GM12892 (cell line): ENCODE measurements at regions not wholly inside any gene's neighbourhood (a gene's known extent, or its start where the extent isn't known, plus 50 kb on each side); places are given as distances from the start of the nearest gene placed in this dataset.
"Not testable (repeated sequence)": the region's sequence is repeated elsewhere in the genome, so short reads cannot be mapped to it uniquely, and the experiment has no call there.

ENCODE experiments used
- DNase-seq: peaks from one replicate; pipeline ENCODE4 v3.0.0; 2011; ENCODE audit not compliant: insufficient read length
- FAIRE-seq: peaks from 2 replicates; lab custom pipeline; 2011; peaks lifted over from hg19 to GRCh38; lab: Jason Lieb, UNC
- POLR2A ChIP-seq: IDR thresholded peaks from 2 replicates; pipeline ENCODE4 v1.6.1; 2011; ENCODE audit warnings: low read depth, low read length, control low read depth
- POLR2AphosphoS5 ChIP-seq: IDR thresholded peaks from 2 replicates; pipeline ENCODE4 v1.6.1; 2011; ENCODE audit warnings: low read depth, low read length, control low read depth
- TAF1 ChIP-seq: IDR thresholded peaks from 2 replicates; pipeline ENCODE4 v1.6.1; 2011; ENCODE audit warnings: low read depth, mild to moderate bottlenecking, control low read depth, low read length, borderline replicate concordance

GRCh38 chr3:26202169-26202568 is 412.3 kb downstream of the OXSM start:
- DNase-seq (no peak), FAIRE-seq (no peak)
- TF ChIP-seq POLR2AphosphoS5 (no peak), POLR2A (no peak), TAF1 (no peak)

DNA sequence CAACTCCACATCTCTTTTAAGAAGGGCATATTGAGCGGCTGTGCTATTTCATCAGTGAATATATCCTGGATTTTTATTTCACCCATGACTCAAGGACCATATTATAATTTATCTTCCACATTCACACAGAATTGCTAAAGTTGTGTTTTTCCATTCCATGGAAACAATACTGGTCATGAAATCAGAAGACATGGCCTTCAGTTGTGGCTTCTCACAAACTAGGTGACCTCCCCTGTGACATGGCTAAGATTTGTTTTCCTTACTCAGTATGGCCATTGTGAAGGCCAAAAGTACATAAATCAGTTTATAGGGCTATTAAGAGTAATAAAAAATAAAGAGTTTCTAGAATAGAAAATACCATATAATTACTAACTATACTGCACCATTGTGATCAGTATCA is 415.6 kb downstream of the OXSM start:
- DNase-seq, result no peak
- no peak for FAIRE-seq
- no peak for TF ChIP-seq POLR2AphosphoS5
- TF ChIP-seq TAF1, result no peak
- TF ChIP-seq POLR2A, result no peak

DNA sequence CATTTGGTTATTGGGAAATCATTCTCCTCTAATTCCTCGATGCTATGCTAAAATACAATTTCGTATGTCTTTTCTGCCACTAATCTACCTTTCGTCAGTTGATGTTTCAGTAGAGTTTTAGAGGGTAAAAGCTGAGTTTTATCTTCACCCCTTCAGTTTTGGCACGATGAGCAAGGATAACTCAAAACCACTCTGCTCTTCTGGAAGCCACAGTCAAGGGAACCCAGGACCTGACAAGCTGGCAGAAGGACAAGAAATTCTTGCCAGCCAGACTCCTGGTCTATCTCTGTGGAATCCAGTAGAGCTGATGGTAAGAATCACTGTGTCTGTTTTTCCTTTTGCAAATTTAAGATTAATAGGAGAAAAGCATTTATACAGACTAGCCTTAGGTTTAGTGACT is 414.4 kb upstream of the LRRC3B start:
- no peak for DNase-seq
- FAIRE-seq, result no peak
- TF ChIP-seq POLR2A, result no peak
- TF ChIP-seq TAF1, result no peak
- TF ChIP-seq POLR2AphosphoS5, result no peak

DNA sequence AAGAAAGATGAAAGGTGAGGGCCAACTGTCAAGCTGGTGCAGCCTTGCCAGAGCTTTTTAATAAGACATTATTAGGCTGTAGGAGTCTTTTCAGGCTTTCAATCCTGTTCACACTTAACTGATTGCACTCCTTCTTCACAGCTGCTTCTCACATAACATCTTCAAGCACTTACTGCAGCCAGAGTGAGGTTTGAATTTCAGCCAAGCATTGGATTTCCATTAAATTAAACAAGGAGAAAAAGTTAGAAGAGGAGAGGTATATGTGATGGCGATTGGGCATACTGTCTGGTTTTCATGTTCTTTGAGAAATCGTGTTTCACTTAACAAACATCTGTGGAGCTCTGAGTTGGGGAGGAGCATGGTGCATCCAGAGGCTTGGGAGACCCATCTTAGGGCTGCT is 392.8 kb upstream of the LRRC3B start:
- FAIRE-seq (no peak), DNase-seq (no peak)
- TF ChIP-seq POLR2A (no peak), TAF1 (no peak), POLR2AphosphoS5 (no peak)

- FAIRE-seq (no peak), DNase-seq (no peak)
- no peak for TF ChIP-seq POLR2AphosphoS5
- TF ChIP-seq POLR2A, result no peak
- TF ChIP-seq TAF1, result no peak
Measured at GRCh38 chr3:26233374-26233773, 389.2 kb upstream of the LRRC3B start.

- DNase-seq, result no peak
- no peak for FAIRE-seq
- TF ChIP-seq POLR2A (no peak), TAF1 (no peak), POLR2AphosphoS5 (no peak)
Measured at GRCh38 chr3:26236531-26236930, 386.0 kb upstream of the LRRC3B start.

- DNase-seq (no peak), FAIRE-seq (no peak)
- no peak for TF ChIP-seq POLR2A
- no peak for TF ChIP-seq POLR2AphosphoS5
- no peak for TF ChIP-seq TAF1
Measured at GRCh38 chr3:26237036-26237682, 385.4 kb upstream of the LRRC3B start.

- not testable (repeated sequence) for DNase-seq, FAIRE-seq
Measured at GRCh38 chr3:26244586-26244985, 378.0 kb upstream of the LRRC3B start.

DNA sequence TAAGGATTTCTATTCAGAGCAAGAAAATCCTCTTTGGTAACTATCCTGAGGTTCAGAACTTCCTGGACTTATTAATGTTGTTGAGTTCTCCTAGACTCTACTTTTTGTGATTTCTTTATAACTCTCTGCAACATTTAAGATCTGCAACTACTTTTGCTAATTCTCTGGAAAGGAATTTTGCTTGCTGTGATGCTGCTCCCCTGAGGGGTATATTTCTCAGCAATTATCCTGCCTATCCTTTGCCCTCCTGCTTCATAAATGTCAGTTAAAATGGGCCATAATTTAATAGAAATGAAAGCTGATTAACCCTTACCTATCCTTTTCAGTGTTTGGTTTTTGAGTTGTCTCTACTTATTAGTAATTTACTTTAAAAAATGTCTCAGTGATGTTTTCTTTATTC is 377.3 kb upstream of the LRRC3B start:
- no peak for FAIRE-seq
- TF ChIP-seq POLR2A (no peak), POLR2AphosphoS5 (no peak), TAF1 (no peak)
- DNase-seq, result no peak

DNA sequence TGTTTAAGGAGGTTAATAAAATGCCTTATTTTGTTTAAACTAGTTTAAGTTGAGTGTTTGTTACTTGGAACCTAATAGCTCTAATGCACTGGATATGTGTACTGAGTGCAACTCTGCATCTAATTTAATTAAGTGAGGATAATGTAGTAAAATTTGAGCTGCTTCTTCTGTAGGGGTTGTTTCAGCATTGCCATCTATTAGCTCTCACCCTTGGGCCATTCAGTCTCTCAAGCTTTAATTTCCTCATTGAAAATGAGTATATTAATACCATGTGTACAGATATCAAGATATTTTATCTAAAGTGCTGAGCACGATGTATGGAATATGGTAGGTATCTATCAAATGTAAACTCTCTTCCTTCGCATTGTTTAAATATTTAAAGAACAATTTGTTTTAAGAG is 375.7 kb upstream of the LRRC3B start:
- DNase-seq, result no peak
- TF ChIP-seq TAF1 (no peak), POLR2AphosphoS5 (no peak), POLR2A (no peak)

DNA sequence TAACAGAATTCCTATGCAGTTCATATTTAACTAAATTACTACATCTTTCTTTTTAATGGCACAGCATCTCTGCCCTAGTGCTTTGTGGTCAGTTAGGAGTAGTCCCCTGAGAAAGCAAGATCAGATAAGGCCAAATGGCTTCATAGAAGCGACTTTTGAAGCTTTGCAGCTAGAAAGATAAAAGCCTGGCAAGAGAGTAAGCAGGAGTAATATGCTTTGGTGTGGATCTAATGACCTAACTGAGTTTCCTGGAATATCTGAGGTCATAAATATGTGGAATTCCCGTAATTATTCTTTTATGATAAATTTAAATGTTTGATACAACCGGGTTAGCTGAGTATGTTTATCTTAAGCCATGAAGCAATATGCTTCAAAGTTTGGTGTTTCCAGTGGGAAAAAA is 374.9 kb upstream of the LRRC3B start:
- DNase-seq (no peak), FAIRE-seq (no peak)
- no peak for TF ChIP-seq POLR2AphosphoS5
- TF ChIP-seq TAF1, result no peak
- no peak for TF ChIP-seq POLR2A

More for the DNA sequence above, 375.7 kb upstream of the LRRC3B start:
- FAIRE-seq, result no peak

DNA sequence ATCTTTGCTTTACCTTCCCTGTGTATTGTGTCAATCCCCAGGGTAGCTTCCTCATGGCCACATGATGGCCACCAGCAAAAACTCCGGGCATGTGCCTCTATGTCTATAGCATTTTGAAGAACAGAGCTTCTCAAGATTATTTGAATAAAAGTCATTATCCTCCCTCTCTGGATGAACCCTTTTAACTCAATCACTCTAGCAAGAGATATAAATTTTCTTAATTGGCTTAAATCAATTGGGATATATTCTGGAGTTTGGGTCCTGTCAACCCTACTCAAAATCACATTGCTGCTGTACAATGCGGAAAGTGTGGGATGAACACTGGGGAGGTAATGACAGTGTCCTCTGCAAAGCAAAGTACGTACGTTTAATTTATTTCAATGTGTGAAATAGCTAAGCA is 370.6 kb upstream of the LRRC3B start:
- no peak for FAIRE-seq
- DNase-seq, result no peak
- TF ChIP-seq POLR2AphosphoS5, result no peak
- TF ChIP-seq TAF1, result no peak
- no peak for TF ChIP-seq POLR2A
